ENCODE measurements at regions not wholly inside any gene's neighbourhood (a gene's known extent, or its start where the extent isn't known, plus 50 kb on each side); places are given as distances from the start of the nearest gene placed in this dataset.

- Histone ChIP-seq H3K9me3 (no peaks in the 10 kb centered on the region), H3K36me3 (no peaks in the 10 kb centered on the region), H3K4me3 (no peak overlapping the region), H3K27me3 (no peaks in the 10 kb centered on the region), H3K27ac (no peak overlapping the region), H3K4me1 (peaks cover 0 to 10% (median 3%) of the 10 kb centered on the region in 12 donors)
- no peak for TF ChIP-seq POLR2A (IDR thresholded peaks at IDR 0.05)
- TF ChIP-seq, protein P1, sequence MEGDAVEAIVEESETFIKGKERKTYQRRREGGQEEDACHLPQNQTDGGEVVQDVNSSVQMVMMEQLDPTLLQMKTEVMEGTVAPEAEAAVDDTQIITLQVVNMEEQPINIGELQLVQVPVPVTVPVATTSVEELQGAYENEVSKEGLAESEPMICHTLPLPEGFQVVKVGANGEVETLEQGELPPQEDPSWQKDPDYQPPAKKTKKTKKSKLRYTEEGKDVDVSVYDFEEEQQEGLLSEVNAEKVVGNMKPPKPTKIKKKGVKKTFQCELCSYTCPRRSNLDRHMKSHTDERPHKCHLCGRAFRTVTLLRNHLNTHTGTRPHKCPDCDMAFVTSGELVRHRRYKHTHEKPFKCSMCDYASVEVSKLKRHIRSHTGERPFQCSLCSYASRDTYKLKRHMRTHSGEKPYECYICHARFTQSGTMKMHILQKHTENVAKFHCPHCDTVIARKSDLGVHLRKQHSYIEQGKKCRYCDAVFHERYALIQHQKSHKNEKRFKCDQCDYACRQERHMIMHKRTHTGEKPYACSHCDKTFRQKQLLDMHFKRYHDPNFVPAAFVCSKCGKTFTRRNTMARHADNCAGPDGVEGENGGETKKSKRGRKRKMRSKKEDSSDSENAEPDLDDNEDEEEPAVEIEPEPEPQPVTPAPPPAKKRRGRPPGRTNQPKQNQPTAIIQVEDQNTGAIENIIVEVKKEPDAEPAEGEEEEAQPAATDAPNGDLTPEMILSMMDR (IDR thresholded peaks at IDR 0.05): no peak
- intact Hi-C loops (cut with DNase I): no loop called here
- WGBS, 4 donors: 82 to 88% (median 86%) methylated on average over 7 of the region's 7 CpGs
- DNase-seq (no peak), ATAC-seq (no peak)
These were observed 155.0 kb upstream of the KCTD1 start for GRCh38 chr18:26703170-26703930.

GRCh38 chr18:26702086-26702485 is 153.7 kb upstream of the KCTD1 start:
- intact Hi-C loops (cut with DNase I): no loop called here
- Histone ChIP-seq H3K36me3 (no peaks in the 10 kb centered on the region), H3K4me3 (no peak overlapping the region), H3K9me3 (no peaks in the 10 kb centered on the region), H3K4me1 (peaks cover 0 to 10% (median 3%) of the 10 kb centered on the region in 12 donors), H3K27ac (no peak overlapping the region), H3K27me3 (no peaks in the 10 kb centered on the region)
- no peak for TF ChIP-seq POLR2A (IDR thresholded peaks at IDR 0.05)
- TF ChIP-seq, protein P1 (IDR thresholded peaks at IDR 0.05): no peak
- ATAC-seq (no peak), DNase-seq (no peak)
- 72 to 79% (median 75%) methylated on average over 6 of the region's 6 CpGs for WGBS, 4 donors

- H3K36me3 ChIP-seq: no peaks in the 10 kb centered on the region
- ATAC-seq: peak; percentile 51 to 75 (median 67)
- DNase-seq: no peak
- no peaks in the 10 kb centered on the region for H3K9me3 ChIP-seq
- H3K4me3 ChIP-seq: no peak overlapping the region
- H3K4me1 ChIP-seq: peaks cover 0 to 10% (median 4%) of the 10 kb centered on the region in 12 donors
- H3K27ac ChIP-seq: no peak overlapping the region
- intact Hi-C loops (cut with DNase I): no loop called here
- TF ChIP-seq, protein P1 (IDR thresholded peaks at IDR 0.05): no peak
- no peak for TF ChIP-seq POLR2A (IDR thresholded peaks at IDR 0.05)
- 36 to 59% (median 49%) methylated on average over 2 of the region's 2 CpGs for WGBS, 4 donors
- H3K27me3 ChIP-seq: no peaks in the 10 kb centered on the region
These were observed 152.4 kb upstream of the KCTD1 start for GRCh38 chr18:26700728-26701127.

DNA sequence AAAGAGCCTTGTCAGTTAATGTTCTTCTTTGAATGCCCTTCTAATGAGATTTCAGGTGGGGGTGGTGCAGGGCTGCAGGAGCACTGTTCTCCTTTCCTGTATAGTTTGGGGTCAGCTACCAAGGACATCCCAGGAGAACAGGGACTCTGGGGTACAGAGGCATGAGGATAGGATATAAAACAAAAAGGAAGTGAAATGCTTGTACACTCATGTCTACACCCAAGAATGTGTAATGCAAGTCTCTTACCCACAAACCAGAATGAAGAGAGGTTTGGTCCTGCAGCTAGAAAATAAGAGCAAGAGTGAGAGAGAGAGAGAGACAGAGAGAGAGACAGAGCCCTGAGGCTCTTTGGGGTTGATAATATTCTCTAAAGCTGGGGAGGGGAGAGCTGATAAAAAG is 151.8 kb upstream of the KCTD1 start:
- DNase-seq (no peak), ATAC-seq (no peak)
- intact Hi-C loops (cut with DNase I): no loop called here
- Histone ChIP-seq H3K4me3 (no peak overlapping the region), H3K36me3 (no peaks in the 10 kb centered on the region), H3K27me3 (no peaks in the 10 kb centered on the region), H3K27ac (no peak overlapping the region), H3K4me1 (peaks cover 0 to 10% (median 4%) of the 10 kb centered on the region in 12 donors), H3K9me3 (no peaks in the 10 kb centered on the region)
- no peak for TF ChIP-seq POLR2A (IDR thresholded peaks at IDR 0.05)
- TF ChIP-seq, protein P1 (IDR thresholded peaks at IDR 0.05): no peak

All from heart left ventricle (tissue), 16 donors.